GM13977 (cell line): ENCODE measurements at regions not wholly inside any gene's neighbourhood (a gene's known extent, or its start where the extent isn't known, plus 50 kb on each side); places are given as distances from the start of the nearest gene placed in this dataset.

Experiments
- DNase-seq: peaks from one replicate; pipeline ENCODE4 v3.0.0; 2012; ENCODE audit warnings: low spot score
- CTCF ChIP-seq: IDR thresholded peaks from 2 replicates; pipeline ENCODE4 v1.5.1; 2012; ENCODE audit warnings: mild to moderate bottlenecking, control low read depth; ENCODE audit not compliant: insufficient read depth; ENCODE audit errors: extremely low read depth, missing control alignments
- in situ Hi-C: fragments of 300-500 bp; cut with MboI; formaldehyde crosslinking; loops from one replicate; pipeline ENCODE4 v1.12.0; 2022; ENCODE audit warnings: low sequenced_read_pairs, low pct_unique_long_range_greater_than_20kb, mixed read lengths, inconsistent platforms; ENCODE audit not compliant: unreplicated experiment

- in situ Hi-C loops: loop anchor here (25.0 kb wide), 1 partner anchor 1080 kb away; no protein-coding TSS in a partner anchor
- DNase-seq: no peak
- TF ChIP-seq CTCF: no peak
Observed at GRCh38 chr10:30732671-30733070, 103.1 kb upstream of the LYZL2 start.

- DNase-seq: no peak
- in situ Hi-C loops: loop anchor here (25.0 kb wide), 1 partner anchor 1080 kb away; no protein-coding TSS in a partner anchor
- no peak for TF ChIP-seq CTCF
Observed at GRCh38 chr10:30731963-30732362, 102.4 kb upstream of the LYZL2 start.

- DNase-seq: no peak
- in situ Hi-C loops: loop anchor here (25.0 kb wide), 1 partner anchor 1082 kb away; no protein-coding TSS in a partner anchor
- TF ChIP-seq CTCF: no peak
Observed at GRCh38 chr10:30730306-30730705, 100.8 kb upstream of the LYZL2 start.

- no peak for TF ChIP-seq CTCF
- DNase-seq: no peak
- in situ Hi-C loops: loop anchor here (25.0 kb wide), 1 partner anchor 1084 kb away; no protein-coding TSS in a partner anchor
Observed at GRCh38 chr10:30728766-30729165, 99.2 kb upstream of the LYZL2 start.

GRCh38 chr10:30728127-30728526 lies 98.6 kb upstream of the LYZL2 start:
- no peak for TF ChIP-seq CTCF
- DNase-seq: no peak
- in situ Hi-C loops: loop anchor here (25.0 kb wide), 1 partner anchor 1084 kb away; no protein-coding TSS in a partner anchor

GRCh38 chr10:30727524-30727923 lies 98.0 kb upstream of the LYZL2 start:
- in situ Hi-C loops: loop anchor here (25.0 kb wide), 1 partner anchor 1085 kb away; no protein-coding TSS in a partner anchor
- no peak for TF ChIP-seq CTCF
- no peak for DNase-seq

- in situ Hi-C loops: loop anchor here (25.0 kb wide), 1 partner anchor 1085 kb away; no protein-coding TSS in a partner anchor
- peak; percentile 92 for TF ChIP-seq CTCF
- DNase-seq: peak; percentile 51
Observed at GRCh38 chr10:30726783-30727414, 97.3 kb upstream of the LYZL2 start.
